Stimulated activated CD4-positive, alpha-beta T cell treated with anti-CD3 and anti-CD28 coated beads, Interleukin-4, amount 100 ng/mL, for 24 hours (primary cell): ENCODE measurements at regions not wholly inside any gene's neighbourhood (a gene's known extent, or its start where the extent isn't known, plus 50 kb on each side); places are given as distances from the start of the nearest gene placed in this dataset.

ENCODE experiments used
- DNase-seq: peaks from one replicate; pipeline ENCODE4 v3.0.0-alpha.2; 2020

DNA sequence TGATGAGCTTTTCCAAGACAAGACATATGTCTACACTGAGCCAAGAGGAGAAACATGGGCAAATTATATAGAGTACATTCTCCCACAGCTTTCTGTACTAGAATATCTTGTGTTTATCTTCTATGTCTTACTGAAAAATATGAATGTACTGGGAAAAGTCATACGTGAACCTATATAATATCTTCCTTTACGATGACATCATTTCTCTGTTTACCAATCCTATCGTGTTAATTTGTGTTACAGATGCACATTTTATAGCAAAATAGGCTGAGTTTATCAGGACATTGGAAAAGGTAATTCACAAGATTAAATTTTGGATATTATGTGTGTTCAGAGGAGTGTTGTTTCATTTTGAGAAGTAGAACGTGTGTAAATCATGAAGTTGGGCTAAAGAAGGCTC is 452.5 kb upstream of the THRB start:
- DNase-seq, result no peak

DNA sequence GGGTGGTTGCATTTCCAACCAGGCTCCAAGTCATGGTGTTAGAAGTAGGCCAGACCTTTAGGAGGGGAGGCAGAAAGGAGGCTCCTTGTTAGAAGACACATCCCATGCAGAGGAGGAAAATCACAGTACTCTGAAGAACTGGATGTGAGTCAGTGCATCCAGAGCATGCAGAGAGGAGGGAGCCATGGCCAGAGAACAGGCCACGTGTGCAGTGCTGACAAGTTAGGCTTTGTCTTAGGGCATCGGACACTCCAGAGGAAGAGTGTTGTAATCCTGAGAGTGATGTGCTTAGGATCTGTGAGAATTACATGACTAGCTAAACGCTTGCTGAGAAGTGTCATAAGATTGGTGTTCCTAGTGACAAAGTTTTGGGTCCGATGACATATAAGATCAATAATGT is 456.5 kb upstream of the THRB start:
- no peak for DNase-seq

DNA sequence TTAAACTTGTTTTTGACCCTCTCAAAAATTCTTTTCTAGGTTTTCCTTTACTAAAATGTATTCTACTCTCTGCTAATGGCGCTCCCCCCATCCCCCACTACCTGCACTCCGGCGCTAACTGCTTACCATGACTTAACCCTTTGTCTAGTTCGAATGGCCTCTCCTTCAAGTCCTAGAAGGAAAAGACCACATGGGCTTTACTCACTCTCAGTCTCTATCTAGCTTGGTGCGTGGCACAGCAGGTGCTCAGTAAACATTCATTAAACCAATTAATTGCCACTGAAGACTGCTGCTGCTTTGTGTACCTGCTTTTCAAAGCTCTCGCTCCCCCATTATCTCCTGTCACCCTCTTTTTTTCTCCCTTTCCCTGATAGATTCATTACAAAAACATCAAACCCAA is 457.7 kb upstream of the THRB start:
- DNase-seq, result no peak

DNA sequence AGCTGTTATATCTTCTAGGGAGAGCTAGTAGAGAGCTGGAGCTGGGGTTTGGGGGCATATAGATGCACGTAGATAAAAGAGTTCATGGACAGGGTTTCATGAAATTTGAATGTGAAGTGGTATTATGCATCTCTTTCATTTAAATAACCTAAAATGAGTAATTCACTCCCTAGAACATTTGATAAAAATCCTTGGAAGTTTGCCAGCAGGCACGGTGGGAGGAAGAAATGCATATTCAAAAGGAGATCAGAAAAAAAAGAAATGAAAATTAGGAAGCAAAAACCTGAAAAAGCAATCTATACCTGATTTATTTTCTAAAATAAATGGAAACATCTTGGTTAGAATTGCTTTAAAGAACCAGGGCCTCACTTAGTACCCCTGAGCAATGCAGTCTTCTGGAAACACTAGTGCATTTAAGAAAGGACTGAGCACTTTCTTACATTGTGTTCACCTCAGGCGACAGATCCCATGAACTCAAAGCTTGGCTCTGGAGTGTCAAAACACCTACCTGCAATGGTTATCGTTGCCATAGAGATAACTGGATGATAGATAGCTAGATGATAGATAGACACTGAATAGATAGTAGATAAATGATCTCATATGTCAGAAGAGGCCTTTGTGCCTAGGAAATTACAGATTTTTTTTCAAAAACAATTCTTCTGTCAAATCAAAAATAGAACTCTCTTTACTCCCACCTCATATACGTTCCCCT is 458.6 kb upstream of the THRB start:
- no peak for DNase-seq

DNA sequence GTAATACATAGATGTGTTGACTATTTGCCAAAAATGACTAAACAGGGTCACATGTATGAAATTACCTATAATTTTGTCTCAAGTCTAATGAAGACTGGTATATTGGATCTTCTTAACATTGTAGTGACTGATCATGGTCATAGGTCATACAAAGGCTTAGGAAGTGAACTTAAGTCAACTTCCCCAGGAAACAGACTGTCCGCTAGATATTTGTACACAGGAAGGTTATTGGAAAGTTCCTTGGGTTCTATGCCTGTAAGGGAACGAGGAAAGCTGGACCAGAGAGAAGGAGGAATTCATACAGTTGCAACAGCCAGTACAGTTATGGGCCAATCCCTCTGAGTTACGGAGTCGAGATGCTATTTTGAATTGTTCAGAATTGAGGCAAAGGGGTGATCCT is 462.0 kb upstream of the THRB start:
- no peak for DNase-seq

DNA sequence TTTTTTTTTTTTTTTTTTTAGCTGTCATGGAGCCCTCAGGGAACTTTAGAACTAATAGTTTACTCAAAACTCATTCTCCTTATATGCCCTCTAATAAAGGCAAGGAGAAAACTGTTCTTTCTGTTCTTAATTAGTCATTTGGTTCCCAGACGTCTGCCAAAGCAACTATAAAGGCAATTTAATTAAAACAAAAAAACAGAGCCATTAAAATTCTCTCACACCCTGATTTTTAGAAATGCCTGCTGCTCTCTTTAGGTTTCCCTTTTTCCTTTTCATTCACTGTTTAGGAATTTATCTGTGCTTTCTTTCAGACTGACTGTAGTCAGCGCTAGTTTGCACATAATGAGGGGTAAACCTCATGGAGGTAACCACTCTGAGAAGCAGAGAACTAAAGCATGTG is 463.6 kb upstream of the THRB start:
- no peak for DNase-seq

DNA sequence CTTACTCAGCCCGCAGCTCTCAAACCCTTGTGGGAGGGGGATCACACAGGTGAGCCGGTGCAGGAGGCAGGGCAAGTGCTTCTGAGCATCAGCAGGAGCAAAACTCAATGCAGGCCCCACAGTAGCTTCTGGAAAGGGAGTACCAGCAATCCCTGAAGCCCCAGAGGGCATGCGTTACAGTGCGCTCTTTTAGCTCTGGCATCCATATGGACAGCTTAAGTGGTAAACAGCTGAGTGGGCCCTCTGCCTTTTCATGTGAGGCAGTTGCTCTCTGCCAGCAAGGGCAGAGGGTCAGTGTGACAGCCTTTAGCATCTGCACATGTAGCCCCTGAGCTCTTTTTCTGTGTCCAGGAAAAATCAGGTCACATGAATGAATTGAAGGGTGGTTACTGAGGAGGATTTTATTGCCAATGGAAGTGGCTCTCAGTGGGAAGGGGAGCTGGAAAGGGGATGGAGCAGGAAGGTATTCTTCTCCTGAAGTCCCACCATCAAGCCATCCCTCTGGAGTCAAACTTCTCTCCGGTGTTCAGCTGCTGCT is 464.3 kb upstream of the THRB start:
- no peak for DNase-seq

DNA sequence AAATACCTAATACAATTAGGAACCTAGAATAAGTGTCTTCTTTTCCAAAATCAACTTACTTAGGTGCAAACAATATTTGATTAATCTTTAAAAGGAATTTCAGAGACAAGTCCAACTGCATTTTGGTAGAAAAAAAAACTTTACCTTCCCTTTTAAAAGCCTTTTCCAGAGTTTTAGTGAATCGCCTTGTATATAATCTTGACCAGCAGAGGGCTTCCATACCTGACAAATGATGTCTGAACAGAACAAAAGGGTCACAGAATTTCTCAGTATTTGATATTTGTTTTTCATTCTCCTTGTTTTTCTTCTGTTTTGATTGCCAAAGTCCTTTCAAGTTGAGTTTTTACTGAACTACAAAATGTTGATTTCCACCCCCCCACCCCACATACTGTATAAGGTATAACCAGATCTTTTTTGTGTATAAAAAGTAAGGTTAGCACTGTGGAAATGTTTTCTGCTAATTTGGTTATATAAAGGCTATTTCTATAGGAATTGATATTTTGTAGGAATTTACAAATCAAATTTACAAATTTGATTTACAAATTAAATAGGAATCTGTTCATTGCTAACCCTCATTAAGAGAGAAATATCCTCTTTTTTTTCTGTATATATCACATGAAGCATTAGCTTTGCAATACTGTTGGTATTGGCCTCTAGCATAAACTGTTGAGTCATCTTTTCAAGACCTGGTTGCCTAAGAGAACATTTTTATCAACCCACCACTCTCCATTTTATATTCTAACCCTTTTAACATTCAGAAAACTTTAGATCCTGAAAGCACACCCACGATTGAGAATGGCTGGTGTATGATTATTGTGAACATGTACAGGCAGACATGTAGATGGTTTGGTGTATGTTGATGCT is 464.1 kb upstream of the RARB start:
- DNase-seq, result no peak

DNA sequence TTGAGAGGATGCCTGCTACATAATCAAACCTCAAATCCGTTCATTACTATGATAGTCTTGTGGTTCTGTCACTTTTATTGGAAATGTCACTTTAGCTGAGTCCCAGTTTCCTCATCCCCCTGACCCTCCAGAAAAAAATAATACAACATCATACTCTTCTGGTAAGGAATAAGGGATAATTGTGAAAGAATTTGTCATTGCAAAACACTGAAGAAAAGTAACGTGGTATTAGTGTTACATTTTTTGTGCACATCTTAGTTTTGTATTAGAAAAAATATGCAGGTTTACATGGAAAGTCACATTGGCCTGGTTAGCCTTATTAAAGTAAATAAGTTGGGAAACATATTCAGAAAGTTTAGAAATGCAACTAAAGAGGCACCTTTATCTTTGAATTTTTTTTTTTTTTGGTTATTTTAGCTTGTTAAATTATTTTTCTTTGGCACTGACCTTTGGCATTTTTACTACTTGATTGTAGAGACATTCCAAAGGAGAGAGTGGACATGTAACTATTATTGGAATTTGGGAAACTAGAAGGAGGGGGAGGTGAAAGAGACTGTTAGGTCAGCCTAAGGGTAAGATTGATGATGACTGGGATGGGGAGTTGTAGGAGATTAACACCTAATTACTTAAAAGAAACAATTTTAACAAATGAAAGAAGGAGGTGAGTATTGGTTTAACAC is 462.2 kb upstream of the RARB start:
- DNase-seq, result no peak

DNA sequence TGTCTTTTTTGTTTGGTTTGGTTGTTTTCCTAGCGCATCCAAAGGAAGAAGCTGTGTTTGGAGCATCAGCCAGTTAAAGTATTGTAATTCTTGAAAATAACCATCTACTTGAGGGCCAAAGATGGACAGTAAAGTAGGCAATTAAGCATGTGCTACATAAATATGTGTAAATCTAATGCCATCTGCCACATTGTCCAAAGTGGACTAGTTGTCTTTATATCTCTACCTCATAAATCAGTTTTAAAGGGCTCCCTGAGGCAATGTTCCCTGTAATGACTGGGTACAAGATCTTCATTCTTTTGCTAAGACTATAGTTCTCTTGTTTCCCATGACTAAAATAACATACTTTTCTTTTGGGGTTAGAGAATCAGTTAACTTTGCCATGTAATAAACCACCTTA is 460.0 kb upstream of the RARB start:
- DNase-seq, result no peak

DNA sequence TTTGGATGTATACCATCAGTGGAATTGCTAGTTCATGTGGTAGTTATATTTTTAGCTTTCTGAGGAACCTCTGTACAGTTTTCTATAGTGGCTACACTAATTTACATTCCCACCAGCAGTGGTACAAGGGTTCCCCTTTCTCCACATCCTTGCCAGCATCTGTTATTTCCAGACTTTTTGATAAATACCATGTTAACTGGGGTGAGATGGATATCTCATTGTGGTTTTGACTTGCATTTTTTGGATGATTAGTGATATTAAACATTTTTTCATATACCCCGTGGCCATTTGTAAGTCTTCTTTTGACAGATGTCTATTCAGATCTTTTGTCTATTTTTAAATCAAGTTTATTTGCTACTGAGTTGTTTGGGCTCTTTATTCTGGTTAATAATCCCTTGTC is 455.6 kb upstream of the RARB start:
- no peak for DNase-seq

DNA sequence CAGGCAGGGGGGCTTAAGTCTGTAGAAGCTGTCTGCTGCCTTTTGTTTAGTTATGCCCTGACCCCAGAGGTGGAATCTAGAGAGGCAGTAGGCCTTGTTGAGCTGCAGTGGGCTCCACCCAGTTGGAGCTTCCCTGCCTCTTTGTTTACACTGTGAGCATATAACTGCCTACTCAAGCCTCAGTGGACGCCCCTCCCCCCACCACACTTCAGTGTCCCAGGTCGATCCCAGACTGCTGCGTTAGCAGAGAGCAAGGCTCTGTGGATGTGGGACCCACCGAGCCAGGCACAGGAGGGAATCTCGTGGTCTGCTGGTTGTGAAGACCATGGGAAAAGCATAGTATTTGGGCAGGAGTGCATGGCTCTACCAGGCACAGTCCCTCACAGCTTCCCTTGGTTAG is 446.8 kb upstream of the RARB start:
- DNase-seq, result no peak

DNA sequence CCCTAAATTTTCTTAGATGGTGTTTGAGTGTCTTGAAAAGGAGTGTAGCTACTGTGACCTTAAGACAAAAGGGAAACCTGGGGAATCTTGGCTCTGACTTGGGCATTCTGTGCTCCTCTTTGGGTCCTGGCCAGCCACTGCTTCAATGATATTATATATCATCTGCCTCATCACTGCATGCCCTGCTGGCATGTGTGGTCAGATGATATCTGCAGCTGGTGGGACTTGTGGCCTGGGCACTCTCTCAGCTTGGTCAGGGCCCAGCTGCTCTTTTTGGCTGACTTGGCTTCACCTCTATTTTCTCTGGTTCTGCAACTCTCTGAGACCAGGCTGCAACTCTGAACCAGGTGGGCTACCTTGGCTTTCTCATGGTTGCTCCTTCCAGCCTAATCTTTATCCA is 446.1 kb upstream of the RARB start:
- DNase-seq, result no peak

DNA sequence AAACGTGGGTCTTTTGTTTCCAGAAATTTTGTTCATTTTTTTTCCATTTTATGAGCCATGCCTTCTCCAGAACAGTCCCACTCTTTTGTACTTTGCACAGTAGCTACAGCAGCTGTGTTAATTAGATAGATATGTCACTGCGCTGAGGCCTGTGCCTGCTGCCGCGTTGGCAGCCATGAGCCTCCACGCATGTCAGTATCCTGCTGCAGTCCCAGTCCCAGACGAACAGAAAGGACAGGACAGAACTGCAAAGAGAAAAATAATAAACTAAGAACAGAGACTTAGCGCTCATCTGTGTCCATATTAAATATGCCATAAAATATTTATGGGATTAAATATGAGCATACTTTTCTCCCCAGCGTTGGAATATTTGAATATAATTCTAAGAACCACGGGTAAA is 442.4 kb upstream of the RARB start:
- DNase-seq, result no peak

DNA sequence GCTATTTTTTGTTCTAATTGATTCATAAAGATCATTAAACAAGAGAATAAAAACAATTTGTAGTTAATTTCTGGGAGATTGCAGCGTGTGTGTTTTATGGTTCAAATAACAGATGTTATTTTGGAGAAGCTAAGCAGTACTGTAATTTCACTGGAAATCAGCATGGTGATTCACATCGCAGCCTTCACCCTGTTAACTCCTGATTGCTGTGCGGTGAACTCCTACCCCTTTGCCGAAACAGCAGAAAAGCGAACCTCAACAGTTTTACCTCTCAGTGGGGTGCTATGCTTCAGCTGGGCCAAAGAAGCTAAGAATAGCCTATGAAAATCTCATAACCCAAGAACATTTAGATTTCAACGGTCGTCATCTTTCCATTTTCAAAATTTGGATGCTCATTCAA is 441.5 kb upstream of the RARB start:
- DNase-seq, result no peak

DNA sequence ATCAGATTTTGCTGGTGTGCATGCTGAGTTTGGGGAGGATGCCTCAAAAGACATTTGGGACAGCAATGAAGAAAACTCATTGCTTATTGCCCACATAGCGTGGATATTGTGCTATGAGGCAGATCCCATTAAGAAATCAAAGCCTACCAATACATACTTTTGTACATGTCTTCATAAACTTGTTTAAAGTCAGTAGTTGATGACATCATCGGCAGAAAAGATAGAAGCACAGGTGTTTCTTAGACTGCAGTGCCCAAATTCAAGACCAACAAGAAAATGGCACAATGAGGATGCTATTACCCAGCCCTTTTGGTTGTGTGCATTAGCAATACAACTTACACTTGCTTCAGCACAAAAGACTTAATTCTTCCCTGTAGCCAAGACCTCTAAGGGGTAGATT is 428.7 kb upstream of the RARB start:
- no peak for DNase-seq

DNA sequence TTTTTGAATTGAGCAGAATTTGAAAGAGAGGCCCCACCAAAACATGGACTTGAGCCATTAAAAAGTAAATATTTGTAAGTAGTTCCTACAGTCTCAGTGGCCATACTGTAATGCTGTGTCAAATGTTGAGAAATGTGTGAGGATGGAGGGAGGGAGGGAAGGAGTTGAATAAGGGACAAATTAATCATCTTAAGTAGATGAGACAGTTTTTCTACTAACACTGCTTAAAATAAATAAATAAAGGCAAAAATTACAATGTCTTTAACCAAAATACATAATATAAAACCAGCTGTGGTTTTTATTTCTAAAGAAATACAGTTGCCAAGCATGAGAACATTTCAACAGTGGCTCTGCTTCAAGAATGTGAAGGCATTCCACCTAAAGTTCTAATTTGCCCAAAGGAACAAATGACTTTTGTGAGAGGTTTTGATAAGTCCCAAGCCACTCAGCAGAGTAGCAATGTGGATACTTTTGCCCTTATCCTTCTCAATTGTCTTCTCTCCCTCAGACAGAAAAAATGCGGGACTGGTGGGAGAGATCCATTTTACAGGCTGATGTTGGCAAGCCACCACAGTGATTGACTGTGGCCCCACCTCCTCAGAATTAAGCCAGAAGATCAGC is 427.0 kb upstream of the RARB start:
- DNase-seq, result no peak

DNA sequence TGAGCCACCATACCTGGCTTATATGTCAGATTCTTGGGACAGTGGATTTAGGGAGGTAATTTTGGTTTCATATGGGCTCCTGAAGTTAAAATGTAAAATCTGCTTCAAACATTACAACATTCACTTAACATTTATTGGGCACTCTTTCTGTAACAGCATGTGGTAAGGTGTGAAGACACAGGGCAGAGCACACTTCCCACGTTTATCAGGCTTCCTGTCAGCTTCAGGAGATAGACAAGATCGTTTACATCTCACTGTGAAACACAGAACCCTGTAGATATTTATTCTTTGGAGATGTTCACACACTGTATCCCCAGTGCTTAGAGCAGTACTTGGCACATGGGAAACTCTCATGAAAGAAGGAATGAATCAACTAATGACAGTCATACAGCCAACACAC is 426.0 kb upstream of the RARB start:
- DNase-seq, result no peak

DNA sequence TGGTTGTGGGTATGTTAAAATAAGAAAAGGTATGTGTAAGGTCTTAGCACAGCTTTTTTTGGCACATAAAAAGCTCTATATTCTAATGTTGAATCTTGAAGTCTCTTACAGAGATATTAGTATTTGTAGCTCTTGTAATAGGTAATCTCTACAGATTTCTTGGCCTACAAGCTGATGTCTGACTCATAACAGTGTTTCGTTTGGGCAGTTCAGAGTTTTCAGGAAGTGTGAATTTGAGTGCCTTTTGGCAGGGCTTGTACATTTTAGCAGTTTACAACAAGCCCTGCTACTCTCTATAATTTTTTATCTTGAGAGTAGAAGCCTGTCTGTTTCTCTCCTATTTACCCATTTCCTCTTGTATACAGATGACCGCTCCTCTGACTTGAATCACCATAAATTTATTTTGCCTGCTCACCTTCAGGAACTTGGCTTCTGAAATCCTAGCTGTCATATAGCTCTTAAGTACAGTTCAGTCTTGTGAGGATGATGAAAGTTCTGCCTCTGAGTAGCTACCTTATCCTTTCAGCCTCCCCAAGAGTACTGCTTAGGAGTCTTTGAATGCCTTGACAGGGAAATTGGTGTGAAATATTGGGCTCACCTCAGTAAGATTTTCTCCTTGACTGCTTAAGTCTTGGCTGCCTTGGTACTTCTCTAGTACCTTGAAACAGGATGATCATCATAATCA is 419.9 kb upstream of the RARB start:
- no peak for DNase-seq

DNA sequence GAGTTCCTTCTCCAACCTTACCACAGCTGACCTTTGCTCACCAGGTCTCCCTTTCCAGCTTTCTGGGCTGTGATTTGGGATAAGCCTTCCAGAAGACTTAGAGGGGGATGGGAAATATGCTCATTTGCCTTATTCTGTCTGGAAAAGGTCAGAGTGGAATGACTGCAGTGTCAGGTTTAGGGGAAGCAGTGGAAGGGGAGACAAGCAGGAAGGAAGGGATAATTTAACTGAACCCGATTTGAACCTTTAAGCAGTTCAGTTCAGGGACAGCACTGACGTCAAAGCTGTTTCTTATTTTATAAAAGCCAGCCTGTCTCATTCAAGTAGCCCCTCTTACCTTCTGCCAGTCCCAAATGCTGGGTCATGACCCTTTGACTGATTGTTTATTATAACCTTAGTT is 418.4 kb upstream of the RARB start:
- DNase-seq, result no peak

DNA sequence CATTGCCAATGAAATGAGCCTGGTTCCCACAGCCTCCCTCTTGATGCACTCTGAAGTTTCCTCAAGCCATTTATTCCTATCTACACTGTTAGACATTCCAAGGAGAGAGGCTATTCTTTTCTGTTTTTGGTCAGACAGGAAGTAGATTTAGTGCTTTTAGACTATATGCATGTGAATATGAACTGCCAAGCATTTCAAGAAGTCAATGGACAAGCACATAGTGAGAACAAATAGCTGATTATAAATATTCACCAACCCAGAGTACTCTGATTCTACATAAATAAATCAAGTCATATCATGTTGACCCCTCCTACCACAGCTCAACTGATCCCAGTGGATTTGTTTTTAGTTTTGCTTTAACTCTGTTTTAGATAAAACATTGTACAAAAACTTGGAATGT is 412.5 kb upstream of the RARB start:
- no peak for DNase-seq

DNA sequence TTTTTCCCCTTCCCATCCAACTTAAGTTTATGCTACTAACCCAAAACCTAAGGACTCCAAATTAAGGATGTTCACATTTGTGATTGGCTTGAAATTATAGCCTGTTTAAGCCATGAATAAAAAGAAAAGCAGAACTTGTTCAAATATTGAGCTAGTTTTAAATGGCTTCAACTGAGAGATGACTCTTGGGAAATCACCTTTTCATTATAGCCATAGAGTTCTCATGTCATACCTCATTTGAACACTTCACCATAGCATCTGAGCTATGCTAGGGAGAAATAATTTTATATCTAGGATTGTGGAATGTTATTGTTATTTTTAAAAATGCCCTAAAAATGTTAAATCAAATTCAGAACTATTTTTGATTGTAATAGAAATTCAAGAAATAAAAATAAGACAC is 409.2 kb upstream of the RARB start:
- no peak for DNase-seq

DNA sequence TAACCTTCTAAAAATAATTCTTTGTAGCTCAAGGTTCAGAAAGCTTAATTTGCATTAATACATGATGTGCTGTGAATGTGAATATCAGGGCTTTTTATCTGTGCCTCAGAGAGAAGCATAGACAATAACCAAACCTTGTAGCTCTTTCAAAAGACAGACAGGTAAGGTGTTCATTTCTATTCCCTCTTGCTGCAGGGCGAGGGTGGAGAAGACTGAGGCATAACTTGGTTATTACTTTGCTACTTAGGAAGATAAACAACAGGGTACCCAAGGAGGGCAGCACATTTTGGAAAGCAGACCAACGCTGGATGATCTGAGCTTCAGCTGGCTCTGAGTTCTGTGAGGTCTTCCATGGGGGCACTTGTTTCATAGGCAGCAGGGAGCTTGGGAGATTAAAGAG is 408.6 kb upstream of the RARB start:
- DNase-seq, result no peak
